Smooth muscle cell (in vitro differentiated cells): ENCODE measurements at regions not wholly inside any gene's neighbourhood (a gene's known extent, or its start where the extent isn't known, plus 50 kb on each side); places are given as distances from the start of the nearest gene placed in this dataset.

Experiments
- DNase-seq: peaks from one replicate; lab custom pipeline; 2025; ENCODE audit not compliant: unreplicated experiment; lab: John Stamatoyannopoulos, UW
- H2AFZ ChIP-seq: fragments of 200-600 bp; sonication (generic); 2 replicates; pipeline ENCODE4 v1.6.0; 2016; ENCODE audit warnings: antibody characterized with exemption, low read depth, mild to moderate bottlenecking
- H3F3A ChIP-seq: fragments of 200-600 bp; sonication (generic); 2 replicates; pipeline ENCODE4 v1.6.0; 2017; ENCODE audit warnings: antibody characterized with exemption, low read depth
- H3K27ac ChIP-seq: fragments of 200-600 bp; sonication (generic); 2 replicates; pipeline ENCODE4 v1.5.1; 2016; ENCODE audit warnings: low read depth, mild to moderate bottlenecking
- H3K27me3 ChIP-seq: fragments of 200-600 bp; sonication (generic); 2 replicates; pipeline ENCODE4 v1.6.1; 2016; ENCODE audit warnings: low read depth, mild to moderate bottlenecking
- H3K36me3 ChIP-seq: fragments of 200-600 bp; sonication (generic); 2 replicates; pipeline ENCODE4 v1.5.1; 2016; ENCODE audit warnings: low read depth
- H3K4me1 ChIP-seq: fragments of 200-600 bp; sonication (generic); 2 replicates; pipeline ENCODE4 v1.5.1; 2016; ENCODE audit warnings: low read depth
- H3K4me2 ChIP-seq: fragments of 200-600 bp; sonication (generic); 2 replicates; pipeline ENCODE4 v1.6.0; 2016; ENCODE audit warnings: mild to moderate bottlenecking
- H3K4me3 ChIP-seq: fragments of 200-600 bp; sonication (generic); 2 replicates; pipeline ENCODE4 v1.5.1; 2016; ENCODE audit warnings: mild to moderate bottlenecking
- H3K79me2 ChIP-seq: fragments of 200-600 bp; sonication (generic); 2 replicates; pipeline ENCODE4 v1.6.0; 2016; ENCODE audit warnings: low read depth, mild to moderate bottlenecking
- H3K9ac ChIP-seq: fragments of 200-600 bp; sonication (generic); 2 replicates; pipeline ENCODE4 v1.6.0; 2016; ENCODE audit warnings: low read depth
- H3K9me3 ChIP-seq: fragments of 200-600 bp; sonication (generic); replicated peaks from 2 replicates; pipeline ENCODE4 v1.5.1; 2016; ENCODE audit warnings: low read depth
- H4K20me1 ChIP-seq: fragments of 200-600 bp; sonication (generic); 2 replicates; pipeline ENCODE4 v1.6.0; 2016; ENCODE audit warnings: low read depth
- WGBS: methylation state at CpG from one replicate; pipeline ENCODE4 v1.1.7; 2016; ENCODE audit warnings: low lambda C conversion rate; 5-methylcytosine and 5-hydroxymethylcytosine counted together
- TF ChIP-seq, protein P1 (sequence below): fragments of 200-600 bp; sonication (generic); IDR thresholded peaks from 2 replicates; pipeline ENCODE4 v1.5.1; 2017; ENCODE audit warnings: borderline replicate concordance, mild to moderate bottlenecking, antibody characterized with exemption; ENCODE audit not compliant: insufficient read depth, poor library complexity, severe bottlenecking

DNA sequence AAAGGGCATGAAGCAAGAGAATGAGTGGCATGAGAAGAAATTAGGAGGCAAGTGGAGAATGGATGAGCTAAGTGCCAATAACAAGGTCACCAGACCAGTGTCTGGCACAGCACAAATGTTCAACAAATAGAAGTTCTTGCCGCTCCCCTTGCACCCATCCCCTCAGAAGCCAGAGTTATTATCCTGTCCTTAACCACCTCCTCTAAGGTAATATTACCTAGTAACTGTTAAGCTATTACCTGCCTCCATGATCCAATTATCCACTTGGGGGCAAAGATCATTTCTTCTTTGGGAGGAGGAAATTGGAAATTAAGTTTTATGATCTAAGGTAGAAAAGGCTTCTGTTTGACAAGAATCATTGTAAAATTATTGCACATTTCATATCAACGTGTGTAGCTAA lies 133.8 kb downstream of the FOXA2 start:
- TF ChIP-seq, protein P1, sequence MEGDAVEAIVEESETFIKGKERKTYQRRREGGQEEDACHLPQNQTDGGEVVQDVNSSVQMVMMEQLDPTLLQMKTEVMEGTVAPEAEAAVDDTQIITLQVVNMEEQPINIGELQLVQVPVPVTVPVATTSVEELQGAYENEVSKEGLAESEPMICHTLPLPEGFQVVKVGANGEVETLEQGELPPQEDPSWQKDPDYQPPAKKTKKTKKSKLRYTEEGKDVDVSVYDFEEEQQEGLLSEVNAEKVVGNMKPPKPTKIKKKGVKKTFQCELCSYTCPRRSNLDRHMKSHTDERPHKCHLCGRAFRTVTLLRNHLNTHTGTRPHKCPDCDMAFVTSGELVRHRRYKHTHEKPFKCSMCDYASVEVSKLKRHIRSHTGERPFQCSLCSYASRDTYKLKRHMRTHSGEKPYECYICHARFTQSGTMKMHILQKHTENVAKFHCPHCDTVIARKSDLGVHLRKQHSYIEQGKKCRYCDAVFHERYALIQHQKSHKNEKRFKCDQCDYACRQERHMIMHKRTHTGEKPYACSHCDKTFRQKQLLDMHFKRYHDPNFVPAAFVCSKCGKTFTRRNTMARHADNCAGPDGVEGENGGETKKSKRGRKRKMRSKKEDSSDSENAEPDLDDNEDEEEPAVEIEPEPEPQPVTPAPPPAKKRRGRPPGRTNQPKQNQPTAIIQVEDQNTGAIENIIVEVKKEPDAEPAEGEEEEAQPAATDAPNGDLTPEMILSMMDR, result no peak
- no peaks in the 10 kb centered on the region for H3F3A ChIP-seq
- peaks cover 26% of the 10 kb centered on the region for H3K4me1 ChIP-seq
- no peaks in the 10 kb centered on the region for H3K79me2 ChIP-seq
- no peak overlapping the region for H3K27ac ChIP-seq
- H4K20me1 ChIP-seq, result no peaks in the 10 kb centered on the region
- H3K9ac ChIP-seq, result no peak overlapping the region
- H3K4me3 ChIP-seq, result no peak overlapping the region
- DNase-seq, result no peak
- no peak overlapping the region for H3K4me2 ChIP-seq
- no peak overlapping the region for H2AFZ ChIP-seq
- peaks cover 76% of the 10 kb centered on the region for H3K27me3 ChIP-seq
- 82% methylated on average over 2 of the region's 2 CpGs for WGBS
- H3K9me3 ChIP-seq, result no peaks in the 10 kb centered on the region
- no peaks in the 10 kb centered on the region for H3K36me3 ChIP-seq

DNA sequence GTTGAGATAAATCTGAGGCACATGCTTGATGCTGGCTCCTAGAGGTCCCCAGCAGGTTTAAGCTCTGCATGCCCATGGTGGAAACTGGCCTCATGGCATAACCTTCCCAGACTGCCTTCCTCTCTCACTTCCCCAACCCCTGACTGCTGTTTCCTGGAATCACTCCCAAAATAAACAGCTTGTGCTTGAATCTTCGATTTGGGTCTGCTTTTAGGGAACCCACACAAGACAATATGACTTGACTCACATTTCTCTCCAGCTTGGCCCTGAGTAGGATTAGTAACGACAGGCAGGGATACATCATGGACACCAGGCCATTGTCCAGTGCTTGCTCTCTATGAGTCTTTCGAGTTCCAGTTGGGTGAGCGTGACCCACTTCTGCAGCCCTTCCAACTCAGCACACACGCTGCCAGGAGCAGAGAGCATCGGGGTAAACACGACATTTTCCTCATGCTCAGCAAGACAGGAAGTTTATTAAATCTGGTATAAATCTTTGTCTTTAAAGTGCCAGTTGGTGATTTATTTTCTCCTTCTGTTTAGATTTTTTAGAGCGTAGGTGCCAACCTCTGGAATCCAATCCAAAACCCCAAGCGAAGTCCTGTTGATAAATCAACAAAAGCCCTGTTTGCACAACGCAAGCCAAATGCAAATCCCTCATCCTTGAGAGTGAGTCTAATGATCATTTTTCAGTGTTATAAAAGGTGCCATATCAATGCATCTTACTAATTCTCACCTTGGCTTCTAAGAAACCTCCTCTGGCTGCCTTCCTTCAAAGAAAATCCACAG lies 135.0 kb downstream of the FOXA2 start:
- H2AFZ ChIP-seq, result no peak overlapping the region
- no peak overlapping the region for H3K27ac ChIP-seq
- no peaks in the 10 kb centered on the region for H3K79me2 ChIP-seq
- H3F3A ChIP-seq, result no peaks in the 10 kb centered on the region
- no peak overlapping the region for H3K4me2 ChIP-seq
- TF ChIP-seq, protein P1, result no peak
- no peaks in the 10 kb centered on the region for H3K36me3 ChIP-seq
- H3K9me3 ChIP-seq, result no peaks in the 10 kb centered on the region
- H3K4me1 ChIP-seq, result peaks cover 25% of the 10 kb centered on the region
- 86% methylated on average over 10 of the region's 10 CpGs for WGBS
- H3K9ac ChIP-seq, result no peak overlapping the region
- no peak for DNase-seq
- H3K27me3 ChIP-seq, result peaks cover 69% of the 10 kb centered on the region
- no peaks in the 10 kb centered on the region for H4K20me1 ChIP-seq
- no peak overlapping the region for H3K4me3 ChIP-seq

DNA sequence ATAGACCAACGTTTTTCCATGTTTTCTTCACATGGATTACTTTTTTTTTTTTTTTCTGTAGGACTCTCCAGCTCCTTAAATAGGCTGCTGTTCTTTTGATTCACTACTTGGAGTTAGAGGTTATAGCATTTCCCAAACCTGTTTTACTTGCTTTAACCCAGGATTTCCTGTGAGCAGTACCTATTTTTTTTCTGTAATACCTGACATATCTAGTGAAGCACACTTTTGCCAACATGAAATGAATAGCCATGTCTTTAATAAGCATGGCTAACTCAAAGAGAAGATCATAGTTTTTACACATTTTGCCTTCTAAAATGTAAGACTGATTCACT lies 137.0 kb downstream of the FOXA2 start:
- H3K4me3 ChIP-seq, result no peak overlapping the region
- H3K27me3 ChIP-seq, result peaks cover 64% of the 10 kb centered on the region
- no peaks in the 10 kb centered on the region for H3K79me2 ChIP-seq
- H3K4me1 ChIP-seq, result peaks cover 25% of the 10 kb centered on the region
- no peaks in the 10 kb centered on the region for H3F3A ChIP-seq
- H4K20me1 ChIP-seq, result no peaks in the 10 kb centered on the region
- H3K4me2 ChIP-seq, result no peak overlapping the region
- TF ChIP-seq, protein P1, result no peak
- no peaks in the 10 kb centered on the region for H3K9me3 ChIP-seq
- no peak overlapping the region for H3K27ac ChIP-seq
- H3K9ac ChIP-seq, result no peak overlapping the region
- DNase-seq, result no peak
- WGBS, result 43% methylated on average over 1 of the region's 1 CpG
- H3K36me3 ChIP-seq, result no peaks in the 10 kb centered on the region
- H2AFZ ChIP-seq, result no peak overlapping the region
